IPS-NIHi7 (cell line): ENCODE measurements at regions not wholly inside any gene's neighbourhood (a gene's known extent, or its start where the extent isn't known, plus 50 kb on each side); places are given as distances from the start of the nearest gene placed in this dataset.

ENCODE experiments used
- DNase-seq: peaks from one replicate; pipeline ENCODE4 v3.0.0; 2012; ENCODE audit warnings: mixed read lengths; ENCODE audit errors: extremely low spot score

DNA sequence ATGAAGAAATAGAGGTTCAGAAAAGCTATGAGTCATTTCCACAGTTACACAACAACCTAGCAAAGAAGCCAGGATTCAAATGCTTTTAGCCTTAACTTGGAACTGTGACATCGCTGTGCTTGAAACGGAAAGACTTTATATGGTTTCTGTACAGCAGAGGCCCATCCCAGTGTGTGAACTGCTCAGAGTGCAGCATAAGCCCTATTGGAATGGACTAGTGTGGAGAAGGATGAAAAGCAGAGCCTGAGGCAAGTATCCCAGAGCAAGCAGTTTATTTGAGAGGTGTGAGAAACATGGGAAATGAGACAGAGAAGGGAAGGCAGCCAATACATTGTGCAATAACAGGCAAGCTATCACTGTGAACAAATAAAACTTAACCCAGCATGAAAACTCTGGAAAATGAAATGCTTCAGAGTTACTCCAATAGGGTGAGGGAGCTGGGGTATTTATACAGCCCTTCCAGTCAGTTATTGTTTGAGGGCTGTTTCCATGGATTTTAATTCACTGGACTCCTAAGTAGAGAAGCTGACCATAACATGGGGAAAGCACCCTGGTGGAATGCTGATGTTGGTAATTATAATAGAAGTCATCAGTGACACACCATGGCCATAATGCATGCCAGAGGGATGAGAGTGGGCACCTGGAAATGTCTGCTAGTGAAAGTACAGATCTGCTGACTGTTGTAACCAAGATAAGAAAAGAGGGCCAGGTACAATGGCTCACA lies 254.0 kb upstream of the POU3F3 start:
- no peak for DNase-seq

DNA sequence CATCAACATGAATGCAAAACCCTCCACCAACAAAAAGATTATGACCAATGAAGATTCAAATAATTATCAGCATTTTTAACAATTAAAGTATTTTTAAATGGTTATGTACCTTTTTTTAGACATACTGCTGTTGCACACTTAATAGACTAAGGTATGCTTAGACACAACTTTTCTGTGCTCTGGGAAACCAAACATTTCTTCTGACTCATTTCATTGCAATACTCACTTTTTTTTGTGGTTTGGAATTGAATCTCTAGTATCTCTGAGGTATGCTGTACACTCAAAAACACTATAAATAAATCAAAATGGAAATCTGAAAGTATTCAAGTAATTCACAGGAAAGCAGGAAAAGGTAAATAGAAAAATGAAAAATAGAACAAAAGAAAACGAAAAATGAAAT lies 247.9 kb upstream of the POU3F3 start:
- DNase-seq, result no peak

DNA sequence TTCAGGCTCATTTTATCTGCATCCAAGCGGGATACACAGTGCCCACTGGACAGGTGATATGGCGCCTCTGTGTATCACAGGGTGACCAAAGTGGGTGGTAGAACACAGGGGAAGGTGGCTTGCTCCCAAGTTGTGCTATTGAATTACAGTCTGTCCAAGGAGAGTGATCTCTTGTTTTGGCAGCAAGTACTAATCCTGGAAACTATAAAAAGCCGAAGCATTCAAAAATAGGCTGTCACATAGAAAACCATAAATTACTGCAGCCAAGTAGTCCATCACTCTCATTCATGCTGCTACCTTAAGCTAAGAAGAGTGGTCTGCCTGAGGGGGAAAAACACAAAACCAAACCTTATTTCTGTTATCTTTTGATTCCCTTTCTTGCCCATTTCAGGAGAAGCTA lies 237.1 kb upstream of the POU3F3 start:
- DNase-seq, result no peak

DNA sequence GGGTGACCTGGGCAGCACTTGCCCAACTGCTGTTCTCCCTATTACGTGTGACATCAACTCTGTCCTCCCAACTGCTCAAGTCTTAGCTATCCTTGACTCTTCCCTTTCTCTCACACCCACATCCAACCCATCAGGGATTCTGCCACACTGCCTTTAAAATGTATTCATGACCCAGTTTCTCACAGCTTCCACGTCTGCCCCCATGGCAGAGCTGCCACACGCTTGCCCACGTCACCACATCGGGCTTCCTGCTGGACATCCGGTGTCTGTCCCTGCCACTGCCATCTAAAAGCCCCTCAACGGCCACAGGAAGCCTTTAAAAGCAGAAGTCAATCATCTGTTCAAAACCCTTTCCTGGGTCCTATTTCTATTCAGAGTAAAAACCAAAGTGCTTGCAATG lies 233.1 kb upstream of the POU3F3 start:
- DNase-seq, result no peak

DNA sequence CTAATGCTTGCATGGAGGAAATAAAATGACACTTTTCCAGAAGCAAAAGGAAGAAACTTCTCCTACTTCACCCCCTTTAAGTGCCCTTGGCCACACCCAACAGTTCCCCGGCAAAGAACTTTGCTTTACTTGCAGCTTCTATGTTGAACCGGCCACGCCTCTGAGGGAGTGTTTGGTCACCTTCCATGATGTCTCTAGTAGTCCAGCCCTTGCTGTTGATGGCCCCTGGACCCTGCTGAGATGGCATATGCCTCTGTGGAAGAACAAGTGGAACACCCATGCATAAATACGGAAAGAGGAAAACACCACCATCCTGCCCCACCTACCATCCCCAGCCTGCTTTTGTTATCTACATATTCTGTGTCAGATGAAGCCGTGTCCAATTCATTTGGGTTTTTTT lies 218.3 kb upstream of the POU3F3 start:
- no peak for DNase-seq

DNA sequence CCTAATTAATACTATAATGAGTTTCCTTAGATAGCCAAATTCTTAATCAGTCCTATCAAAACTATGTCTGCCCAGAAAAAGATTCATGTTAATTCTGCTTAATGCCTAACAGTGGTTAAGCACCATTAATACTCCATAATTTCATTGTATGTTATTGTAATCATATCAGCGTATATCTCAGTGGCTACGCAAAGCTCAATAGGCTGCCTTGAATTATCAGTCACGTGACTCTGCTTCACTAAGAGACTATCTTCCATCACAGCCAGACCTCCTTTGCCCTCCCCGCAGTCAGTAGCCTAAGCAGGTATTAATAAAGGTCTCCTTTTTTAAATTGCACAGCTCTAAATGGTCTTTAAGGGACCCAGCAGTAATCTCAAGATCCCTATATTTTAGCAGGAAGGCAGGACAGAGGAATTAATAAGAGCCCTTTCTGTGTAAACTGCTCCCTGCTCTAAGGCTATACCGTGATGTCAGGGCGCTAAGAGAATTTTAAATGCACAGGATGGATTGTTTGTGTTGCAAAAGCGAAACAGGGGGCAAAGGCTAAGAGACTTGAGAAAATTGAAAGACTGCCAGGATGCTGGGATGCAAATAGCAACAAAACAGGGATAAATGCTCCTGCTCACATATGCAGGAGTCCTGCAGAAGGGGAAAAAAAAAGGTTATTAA lies 215.6 kb upstream of the POU3F3 start:
- no peak for DNase-seq

DNA sequence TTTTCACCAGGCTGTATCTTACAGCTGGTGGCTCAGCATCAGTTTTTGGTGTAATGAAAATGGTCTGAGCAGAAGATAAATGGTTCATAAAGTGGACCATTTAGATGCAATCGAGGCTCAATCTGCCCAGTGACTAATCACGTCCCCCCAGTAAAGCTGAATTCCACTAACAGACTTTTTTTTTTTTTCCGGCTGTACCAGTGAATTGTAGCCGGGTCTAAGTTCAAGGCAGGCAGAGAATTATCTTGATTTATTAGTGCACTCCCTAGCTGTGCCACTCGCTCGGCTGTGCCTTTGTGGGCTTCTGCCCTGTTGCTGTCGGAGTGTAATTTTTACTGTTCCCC lies 215.1 kb upstream of the POU3F3 start:
- no peak for DNase-seq

DNA sequence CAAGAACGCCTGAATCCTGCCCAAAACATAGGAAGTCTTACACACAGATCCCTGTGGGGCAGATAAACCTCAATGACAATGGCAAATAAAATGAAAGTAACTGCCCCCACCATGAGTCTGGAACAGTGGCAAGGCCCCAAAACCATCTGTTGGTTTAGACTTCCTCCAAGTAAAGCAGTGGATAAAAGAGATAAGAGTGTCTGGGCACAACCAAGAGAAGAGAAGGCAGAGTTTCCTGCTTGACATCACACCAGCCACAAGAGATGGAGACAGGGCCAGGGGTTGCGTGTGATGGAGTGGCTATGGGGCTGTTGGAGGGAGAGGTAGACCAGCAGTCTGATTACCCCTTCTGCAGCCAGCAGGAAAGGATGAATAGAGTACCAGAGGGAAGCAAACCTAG lies 212.1 kb upstream of the POU3F3 start:
- no peak for DNase-seq

DNA sequence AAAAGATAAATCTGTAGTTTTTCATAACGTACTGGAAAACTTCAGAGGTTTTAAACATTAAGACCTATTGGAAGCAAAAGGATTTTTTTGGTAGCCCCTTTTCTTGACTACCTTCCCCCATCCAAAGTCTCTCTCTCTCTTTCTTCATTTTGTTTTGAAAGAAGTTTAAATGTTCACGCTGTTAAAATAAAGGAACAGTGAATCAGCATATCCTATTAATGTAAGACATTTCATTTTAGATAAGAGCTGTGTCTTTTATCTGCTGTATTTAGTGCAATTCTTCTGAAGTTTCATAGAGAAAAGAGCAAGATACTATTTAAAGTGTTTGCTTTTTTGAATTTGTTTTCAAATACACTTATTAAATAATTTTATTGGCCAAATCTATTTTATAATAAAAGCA lies 205.5 kb upstream of the POU3F3 start:
- DNase-seq, result no peak

DNA sequence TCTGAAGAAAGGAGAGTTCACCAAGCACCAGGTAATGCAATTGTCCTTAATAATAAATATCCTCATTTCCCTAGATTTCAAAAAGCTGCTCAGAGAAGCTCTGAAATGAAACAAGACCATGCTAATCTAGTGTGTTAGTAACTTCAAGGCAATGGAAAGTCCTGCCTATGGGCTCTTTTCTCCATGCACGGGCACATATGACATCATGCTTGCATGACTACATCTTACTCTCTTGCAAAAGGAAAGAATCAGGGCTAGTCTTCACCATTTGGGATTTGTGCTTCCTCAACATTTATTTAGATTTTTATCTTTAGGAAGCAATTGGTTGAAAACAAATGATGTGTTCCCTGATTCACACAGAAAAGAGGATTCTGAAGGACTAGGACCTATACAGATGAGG lies 204.0 kb upstream of the POU3F3 start:
- no peak for DNase-seq

DNA sequence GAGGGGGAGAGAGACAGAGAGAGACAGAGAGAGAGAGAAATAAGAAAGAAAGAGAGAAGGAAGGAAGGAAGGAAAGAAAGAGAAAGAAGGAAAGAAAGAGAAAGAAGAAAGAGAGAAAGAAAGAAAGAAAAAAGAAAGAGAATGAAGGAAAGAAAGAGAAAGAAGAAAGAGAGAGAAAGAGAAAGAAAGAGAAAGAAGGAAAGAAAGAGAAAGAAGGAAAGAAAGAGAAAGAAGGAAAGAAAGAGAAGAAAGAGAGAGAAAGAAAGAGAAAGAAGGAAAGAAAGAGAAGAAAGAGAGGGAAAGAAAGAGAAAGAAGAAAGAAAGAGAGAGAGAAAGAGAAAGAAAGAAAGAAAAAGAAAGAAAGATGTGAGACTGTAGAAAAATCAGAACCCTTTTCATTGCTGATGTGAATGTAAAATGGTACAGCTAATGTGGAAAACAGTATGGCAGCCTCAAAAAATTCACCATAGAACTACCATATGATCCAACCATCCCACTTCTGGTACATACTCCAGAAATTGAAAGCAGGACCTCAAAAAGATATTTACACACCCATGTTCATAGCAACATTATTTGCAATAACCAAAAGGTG lies 203.4 kb upstream of the POU3F3 start:
- no peak for DNase-seq

DNA sequence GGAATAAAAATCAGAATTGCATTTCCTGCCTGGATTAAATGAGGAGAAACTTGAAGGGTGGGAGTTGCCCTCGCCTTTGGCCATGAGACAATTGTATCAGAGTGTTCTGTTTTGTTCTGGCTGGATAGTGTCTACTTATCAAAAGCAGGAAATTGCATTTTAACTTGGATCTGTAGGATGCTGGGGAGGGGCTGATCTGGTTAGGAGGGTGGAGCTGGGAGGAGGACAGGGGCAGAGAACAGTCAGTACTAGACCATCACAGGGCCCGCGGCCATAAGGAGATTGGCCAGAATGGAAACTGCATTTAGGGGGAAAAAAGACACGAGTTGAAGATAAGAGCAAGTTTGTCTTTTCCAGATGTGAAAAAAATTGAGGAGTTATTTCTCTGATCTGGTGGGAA lies 199.1 kb upstream of the POU3F3 start:
- no peak for DNase-seq

DNA sequence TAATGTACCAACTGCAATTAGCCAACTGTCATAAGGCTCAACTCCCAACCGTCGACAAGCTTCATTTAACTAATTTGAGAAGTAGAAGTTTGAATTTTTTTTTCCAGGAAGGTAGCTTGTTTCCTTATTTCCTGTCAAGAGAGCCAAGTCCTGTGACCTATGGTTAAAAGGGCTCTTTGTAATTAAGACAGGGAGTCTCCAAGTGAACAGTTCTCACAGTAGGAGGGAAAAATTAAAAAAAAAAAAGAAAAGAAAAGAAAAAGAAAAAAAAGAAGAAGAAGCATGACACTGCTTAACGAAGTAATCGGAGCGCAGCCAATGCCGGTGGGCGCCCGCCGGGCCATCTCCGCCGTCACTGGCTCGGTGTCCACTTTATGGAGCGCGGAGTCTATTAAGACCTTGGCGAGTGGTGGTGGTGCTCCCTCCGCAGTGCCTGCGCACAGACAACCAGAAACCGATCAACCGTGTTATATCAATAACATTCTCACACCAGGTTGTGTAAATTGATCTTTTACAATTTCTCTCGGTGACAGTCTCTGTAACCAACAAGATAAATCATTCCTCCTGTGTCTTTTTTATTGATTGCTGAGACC lies 197.2 kb upstream of the POU3F3 start:
- no peak for DNase-seq

DNA sequence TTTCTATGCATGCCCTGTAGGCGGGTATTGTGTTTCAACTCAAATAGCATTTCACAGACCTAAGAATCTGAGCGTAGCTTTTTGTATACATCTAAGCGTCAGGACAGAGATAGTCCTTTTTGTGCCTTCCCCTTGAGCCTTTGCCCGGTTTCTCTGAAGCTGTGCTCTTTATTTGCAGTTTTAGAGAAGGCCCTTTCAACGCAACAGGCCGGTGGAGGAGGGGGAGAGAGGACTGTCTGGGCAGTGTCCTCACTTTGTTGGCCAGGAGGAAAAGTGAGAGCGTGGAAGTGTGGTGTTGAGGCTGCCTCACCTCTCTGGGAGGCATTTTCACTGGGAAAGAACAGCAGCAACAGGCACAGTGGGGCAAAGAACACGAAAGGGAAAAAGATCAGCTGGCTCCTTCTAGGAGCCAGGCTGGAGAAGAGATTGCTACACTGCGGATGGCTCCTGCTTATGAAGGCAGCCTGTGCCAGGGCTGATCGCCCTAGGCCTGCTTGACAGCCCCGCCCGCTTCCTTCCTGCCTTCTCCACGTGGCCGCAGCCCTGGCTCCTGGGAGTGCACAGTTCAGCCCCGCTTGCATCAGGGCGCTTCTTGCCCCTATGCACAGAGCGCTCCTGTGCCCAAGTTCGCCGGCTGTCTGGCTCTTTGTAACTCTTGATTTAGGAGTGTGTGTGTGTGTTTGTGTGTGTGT lies 195.6 kb upstream of the POU3F3 start:
- DNase-seq, result peak; percentile 63

DNA sequence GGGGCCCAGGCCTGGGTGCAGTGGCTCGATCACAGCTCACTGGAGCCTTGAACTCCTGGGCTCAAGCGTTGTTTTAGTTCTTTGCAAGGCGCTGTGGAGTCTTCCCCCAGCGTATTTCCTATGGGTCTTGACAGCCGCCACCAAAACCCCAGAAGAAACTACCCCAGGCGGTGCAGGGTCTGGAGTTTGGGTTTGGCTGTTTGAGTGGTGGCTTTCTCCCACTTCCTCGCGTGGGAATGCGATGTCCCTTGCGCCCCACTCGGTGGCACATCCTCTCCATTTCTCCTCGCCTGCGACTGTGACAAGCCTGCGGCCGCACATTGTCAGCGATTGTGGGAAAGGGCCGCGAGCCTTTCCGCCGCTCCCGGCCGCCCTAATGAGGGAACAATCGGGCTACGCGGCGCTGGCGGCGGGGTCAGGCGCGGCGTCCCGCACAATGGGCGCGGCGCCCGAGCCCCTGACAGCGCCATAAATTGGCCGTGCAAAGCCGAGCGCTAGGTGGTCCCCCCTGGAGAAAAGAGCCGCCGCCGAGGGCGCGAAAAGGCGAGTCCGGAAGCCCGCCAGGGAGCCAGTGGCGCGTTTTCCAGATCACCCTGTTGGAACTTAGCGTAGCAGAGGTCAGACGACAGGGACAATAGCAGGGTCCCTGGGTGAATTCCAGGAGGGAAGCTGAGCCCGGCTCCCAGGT lies 194.9 kb upstream of the POU3F3 start:
- DNase-seq, result peak; percentile 34

DNA sequence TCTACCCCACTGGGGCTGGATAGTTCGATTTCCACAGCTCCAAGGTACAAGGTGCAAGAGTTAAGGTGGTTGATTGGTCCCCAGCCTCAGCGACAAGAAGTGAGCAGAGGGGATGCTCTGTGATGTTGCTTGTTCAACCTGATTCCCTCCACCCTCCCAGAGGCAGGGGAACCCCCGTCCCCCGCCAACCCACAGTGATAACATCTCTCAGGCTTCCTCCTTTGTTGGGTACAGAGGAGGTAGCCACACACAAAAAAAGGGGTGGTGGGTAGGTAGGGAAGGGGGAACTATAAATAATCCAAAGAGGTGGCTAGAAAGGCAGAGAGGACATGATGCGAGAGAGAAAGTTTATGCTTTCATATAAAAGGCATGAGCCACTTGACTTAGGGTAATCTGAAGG lies 192.9 kb upstream of the POU3F3 start:
- DNase-seq, result no peak

DNA sequence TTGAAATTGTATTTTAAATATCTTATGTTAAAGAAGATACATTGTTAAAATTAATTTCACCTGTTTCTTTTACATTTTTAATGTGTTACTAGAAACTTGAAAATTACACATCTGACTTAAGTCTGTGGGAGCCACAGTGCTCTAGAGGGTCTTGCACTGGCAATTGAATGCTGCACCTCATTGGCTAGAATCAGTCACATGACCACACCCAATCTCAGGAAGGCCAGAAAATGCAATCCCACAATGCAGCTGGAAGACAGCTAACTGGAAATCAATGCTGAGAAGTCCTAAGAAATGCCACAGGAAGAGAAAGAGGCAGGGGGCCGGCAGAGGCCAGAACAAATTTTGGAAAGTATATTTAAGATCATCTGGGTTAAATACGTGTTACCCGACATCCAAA lies 189.2 kb upstream of the POU3F3 start:
- no peak for DNase-seq

DNA sequence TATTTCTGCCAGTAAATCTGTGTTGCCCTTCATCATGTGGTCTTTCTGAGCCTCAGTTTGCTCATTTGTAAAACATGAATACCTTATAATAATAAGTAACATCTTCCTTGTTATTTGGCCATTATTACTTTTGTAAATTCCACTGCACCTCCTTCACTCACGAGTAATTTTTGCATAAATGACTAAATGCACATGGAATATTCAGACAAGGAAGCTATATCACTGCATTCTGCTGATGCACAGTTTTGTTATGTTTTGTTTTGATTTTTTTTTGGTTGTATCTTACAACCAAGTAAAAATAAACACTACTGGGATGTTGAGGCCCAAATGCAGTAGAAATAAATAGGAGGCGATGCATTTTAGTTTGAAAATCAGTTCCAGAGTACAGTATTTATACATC lies 185.3 kb upstream of the POU3F3 start:
- DNase-seq, result no peak

DNA sequence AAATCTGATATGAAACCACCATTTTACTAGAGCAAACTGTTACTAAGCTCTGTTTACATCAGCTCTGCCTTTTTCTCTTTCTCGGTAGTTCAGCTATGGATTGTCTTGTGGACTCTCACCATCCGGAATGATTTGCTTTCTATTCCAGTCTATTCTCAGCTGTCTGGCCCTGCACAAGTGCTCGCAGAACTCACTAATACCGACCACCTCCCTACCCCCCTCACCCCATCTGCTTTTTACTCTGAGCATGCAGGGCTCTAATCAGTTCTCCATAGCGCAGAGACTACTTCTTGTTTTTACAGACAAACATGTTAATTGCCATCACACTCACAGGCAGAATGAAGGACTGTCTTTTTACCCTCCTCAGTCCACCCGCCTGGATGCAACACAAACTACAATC lies 180.7 kb upstream of the POU3F3 start:
- DNase-seq, result no peak

DNA sequence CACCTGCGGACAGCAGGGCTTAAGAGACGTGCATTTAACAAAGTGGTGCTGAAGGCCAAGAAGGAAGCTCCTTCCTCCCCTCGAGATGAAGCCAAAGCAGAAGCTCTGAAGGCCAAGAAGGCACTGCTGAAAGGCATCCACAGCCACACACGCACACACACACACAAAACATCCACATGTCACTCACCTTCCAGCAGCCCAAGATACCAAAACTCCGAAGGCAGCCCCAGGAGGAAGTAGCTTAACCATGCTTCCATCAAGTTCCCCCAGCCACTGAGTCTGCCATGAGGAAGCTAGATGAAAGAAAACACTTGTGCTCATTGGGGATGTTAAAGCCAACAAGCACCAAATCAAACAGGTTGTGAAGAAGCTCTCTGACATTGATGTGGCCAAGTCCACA lies 175.7 kb upstream of the POU3F3 start:
- no peak for DNase-seq

DNA sequence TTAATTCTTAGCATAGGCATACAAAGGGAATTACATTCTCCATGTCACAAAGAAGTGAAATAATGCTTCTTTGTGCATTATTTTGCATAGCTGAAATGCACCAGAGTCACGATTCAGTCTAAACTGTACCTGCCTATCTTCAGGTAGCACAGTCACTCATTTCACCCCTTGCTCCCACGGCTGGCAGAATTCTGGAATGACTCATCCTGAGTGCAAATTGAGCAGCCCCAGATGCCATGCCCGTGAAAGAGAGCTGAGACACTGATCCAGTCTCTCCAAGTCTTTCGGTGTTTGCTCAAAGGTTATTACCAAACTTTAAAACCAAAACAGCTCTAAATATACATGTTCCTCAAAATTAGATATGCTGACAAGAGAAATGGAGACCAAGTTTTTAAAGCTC lies 168.3 kb upstream of the POU3F3 start:
- no peak for DNase-seq

DNA sequence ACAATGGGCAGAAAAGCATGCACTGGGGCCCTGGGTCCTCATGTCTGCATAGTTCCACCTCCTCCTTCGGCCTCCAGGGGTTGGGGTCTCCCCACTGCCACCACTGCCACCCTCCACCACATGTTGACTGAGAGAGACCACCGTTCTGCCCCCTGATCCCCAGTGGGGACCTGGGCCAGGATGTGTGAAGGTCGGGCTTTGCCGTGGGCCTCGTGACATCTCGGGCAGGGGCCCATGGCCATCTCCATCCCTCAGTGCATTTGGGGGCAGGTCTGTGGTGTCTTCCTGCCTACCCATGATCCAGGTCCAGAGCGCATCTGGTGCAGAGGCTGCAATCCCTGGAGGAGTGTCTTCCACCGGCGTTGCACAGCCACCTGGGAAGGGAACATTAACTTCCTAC lies 166.8 kb upstream of the POU3F3 start:
- DNase-seq, result no peak
